GM12878 (cell line): ENCODE measurements at regions not wholly inside any gene's neighbourhood (a gene's known extent, or its start where the extent isn't known, plus 50 kb on each side); places are given as distances from the start of the nearest gene placed in this dataset.

Source experiments
- ATAC-seq: fragments of 200-7000 bp; cut with Tn5 transposase; 3 replicates; pipeline ENCODE4 v1.9.1; 2020; ENCODE audit warnings: mild to moderate bottlenecking, moderate library complexity
- BruUV-seq: library from RNA; stranded (reverse); fragments of 400-500 nt; replicated peaks from 2 replicates; lab custom pipeline; 2021; lab: Mats Ljungman, UMichigan
- CTCF ChIA-PET: fragments of 300-600 bp; sonication (Branson Sonifier 250); formaldehyde crosslinking; extraction: SDS; loops from one replicate; lab custom pipeline; 2021; ENCODE audit warnings: inconsistent platforms; lab: Yijun Ruan, JAX
- POLR2A ChIA-PET: fragments of 350-600 bp; formaldehyde crosslinking; extraction: SDS; loops from one replicate; lab custom pipeline; 2021; ENCODE audit warnings: inconsistent platforms; lab: Charles Lee
- RAD21 ChIA-PET: fragments of 300-600 bp; sonication (Branson Sonifier 250); formaldehyde crosslinking; loops from one replicate; lab custom pipeline; 2023; ENCODE audit warnings: antibody characterized with exemption; ENCODE audit not compliant: unreplicated experiment; lab: Charles Lee
- SMC1A ChIA-PET: fragments of 300-600 bp; sonication (Branson Sonifier 250); formaldehyde crosslinking; loops from one replicate; lab custom pipeline; 2023; ENCODE audit not compliant: unreplicated experiment, uncharacterized antibody; lab: Charles Lee
- DNase-seq: peaks from one replicate; pipeline ENCODE4 v3.0.0-alpha.2; 2011; ENCODE audit warnings: low read depth, low spot score
- FAIRE-seq: peaks from 3 replicates; lab custom pipeline; 2011; peaks lifted over from hg19 to GRCh38; lab: Jason Lieb, UNC
- H2AFZ ChIP-seq: 2 replicates; pipeline ENCODE4 v1.6.0; 2011; ENCODE audit warnings: low read depth, low read length, control low read depth; ENCODE audit not compliant: control insufficient read depth
- H3K27ac ChIP-seq: 2 replicates; pipeline ENCODE4 v1.5.1; 2011; ENCODE audit warnings: control low read depth; ENCODE audit not compliant: control insufficient read depth, insufficient read depth
- H3K27me3 ChIP-seq, 2 experiments: replicated peaks in 1 of 2; 2 replicates each; pipeline versions ENCODE4 v1.6.0 to v1.6.1; 2011; ENCODE audit warnings: low read length in 1 of 2; ENCODE audit not compliant: control insufficient read depth in 2 of 2, insufficient read depth in 2 of 2
- H3K36me3 ChIP-seq, 2 experiments: 2 replicates each; pipeline ENCODE4 v1.5.1; 2011; ENCODE audit warnings: low read length in 1 of 2; ENCODE audit not compliant: control insufficient read depth in 2 of 2, insufficient read depth in 2 of 2
- H3K4me1 ChIP-seq: 2 replicates; pipeline ENCODE4 v1.6.1; 2011; ENCODE audit warnings: mild to moderate bottlenecking, low read length, moderate library complexity, mixed read lengths; ENCODE audit not compliant: control insufficient read depth, insufficient read depth
- H3K4me2 ChIP-seq: 2 replicates; pipeline ENCODE4 v1.6.0; 2011; ENCODE audit warnings: control low read depth; ENCODE audit not compliant: control insufficient read depth, insufficient read depth
- H3K4me3 ChIP-seq: fragments of 200-600 bp; sonication (generic); 2 replicates; pipeline ENCODE4 v1.5.1; 2016
- H3K79me2 ChIP-seq: 2 replicates; pipeline ENCODE4 v1.6.0; 2011; ENCODE audit warnings: low read length; ENCODE audit not compliant: control insufficient read depth, insufficient read depth
- H3K9ac ChIP-seq: 2 replicates; pipeline ENCODE4 v1.8.0; 2011; ENCODE audit warnings: low read length, control low read depth, mixed read lengths; ENCODE audit not compliant: control insufficient read depth, insufficient read depth
- H3K9me3 ChIP-seq: replicated peaks from 3 replicates; pipeline ENCODE4 v1.5.1; 2011; ENCODE audit warnings: mild to moderate bottlenecking, low read length; ENCODE audit not compliant: control insufficient read depth, insufficient read depth
- H4K20me1 ChIP-seq: 2 replicates; pipeline ENCODE4 v1.6.0; 2011; ENCODE audit not compliant: control insufficient read depth, insufficient read depth
- CBX3 ChIP-seq: fragments of 200-600 bp; sonication (generic); IDR thresholded peaks from 2 replicates; pipeline ENCODE4 v1.6.1; 2016; ENCODE audit warnings: low read depth, borderline replicate concordance
- CREB1 ChIP-seq: IDR thresholded peaks from 2 replicates; pipeline ENCODE4 v1.6.1; 2012; ENCODE audit warnings: low read depth, mild to moderate bottlenecking, inconsistent platforms
- EGR1 ChIP-seq, 2 experiments: IDR thresholded peaks; 1 replicate in 1 of 2; 2 replicates in 1 of 2; pipeline ENCODE4 v1.6.1; 2011 to 2012; ENCODE audit warnings: low read depth in 2 of 2, low read length in 2 of 2, borderline replicate concordance in 1 of 2, mild to moderate bottlenecking in 1 of 2, moderate library complexity in 1 of 2
- FOXK2 ChIP-seq: fragments of 450-650 bp; IDR thresholded peaks from 2 replicates; pipeline ENCODE4 v1.6.1; 2017; ENCODE audit warnings: mild to moderate bottlenecking, moderate library complexity
- GATAD2B ChIP-seq: fragments of 450-650 bp; conservative IDR thresholded peaks from 2 replicates; pipeline ENCODE4 v1.6.1; 2017; ENCODE audit warnings: low read depth, mild to moderate bottlenecking, moderate library complexity
- HDAC6 ChIP-seq: fragments of 200-600 bp; sonication (generic); IDR thresholded peaks from one replicate; pipeline ENCODE4 v1.8.0; 2017; ENCODE audit warnings: antibody characterized with exemption; ENCODE audit not compliant: unreplicated experiment
- IRF5 ChIP-seq: fragments of 450-650 bp; IDR thresholded peaks from 2 replicates; pipeline ENCODE4 v1.6.1; 2017; ENCODE audit warnings: borderline replicate concordance
- NBN ChIP-seq: fragments of 450-650 bp; IDR thresholded peaks from 2 replicates; pipeline ENCODE4 v1.6.1; 2016
- PAX5 ChIP-seq: IDR thresholded peaks from 2 replicates; pipeline ENCODE4 v1.6.1; 2011; ENCODE audit warnings: low read depth, low read length, borderline replicate concordance
- SIX5 ChIP-seq: IDR thresholded peaks from 2 replicates; pipeline ENCODE4 v1.6.1; 2011; ENCODE audit warnings: mild to moderate bottlenecking, low read depth, low read length, moderate library complexity; ENCODE audit not compliant: severe bottlenecking
- USF2 ChIP-seq: IDR thresholded peaks from 2 replicates; pipeline ENCODE4 v1.6.1; 2011; ENCODE audit warnings: low read depth, low read length, improper control_type of control experiment, borderline replicate concordance
- WGBS: methylation state at CpG from one replicate; pipeline ENCODE4 v1.1.6; 2016; ENCODE audit warnings: low lambda C conversion rate; ENCODE audit not compliant: insufficient replicate concordance, insufficient coverage; ENCODE audit errors: missing lambda C conversion rate; 5-methylcytosine and 5-hydroxymethylcytosine counted together
- in situ Hi-C: fragments of 300-500 bp; cut with MboI; formaldehyde crosslinking; loops from 9 replicates; pipeline ENCODE4 v1.14.3; 2018; ENCODE audit warnings: mixed read lengths
- intact Hi-C: fragments of 100-400 bp; cut with micrococcal nuclease; formaldehyde crosslinking; loops from one replicate; pipeline ENCODE4 v1.14.2; 2022; ENCODE audit not compliant: unreplicated experiment
- TF ChIP-seq, protein P1 (sequence below): fragments of 450-650 bp; formaldehyde crosslinking; IDR thresholded peaks from 2 replicates; pipeline ENCODE4 v1.4.0; 2022; ENCODE audit warnings: mild to moderate bottlenecking, moderate library complexity

GRCh38 chr2:103355287-103355686 is 593.5 kb downstream of the TMEM182 start:
- ATAC-seq (no peak), FAIRE-seq (no peak), DNase-seq (no peak)
- intact Hi-C loops: no loop called here
- Histone ChIP-seq H2AFZ (no peak overlapping the region), H3K36me3 (no peaks in the 10 kb centered on the region), H3K27ac (no peak overlapping the region), H3K27me3 (no peaks in the 10 kb centered on the region), H4K20me1 (no peaks in the 10 kb centered on the region), H3K9ac (no peak overlapping the region), H3K4me2 (no peak overlapping the region), H3K4me3 (no peak overlapping the region), H3K79me2 (no peaks in the 10 kb centered on the region), H3K4me1 (no peaks in the 10 kb centered on the region), H3K9me3 (no peaks in the 10 kb centered on the region)
- 0% methylated on average over 1 of the region's 1 CpG for WGBS
- in situ Hi-C loops: no loop called here
- no TSS peak for BruUV-seq
- RAD21 ChIA-PET: no interaction called here
- POLR2A ChIA-PET: no interaction called here
- CTCF ChIA-PET: no interaction called here
- SMC1A ChIA-PET: no interaction called here
- TF ChIP-seq HDAC6 (no peak), GATAD2B (no peak), IRF5 (no peak), USF2 (no peak), PAX5 (no peak), FOXK2 (no peak), NBN (no peak), EGR1 (IDR thresholded peaks at IDR 0.05; ENCODE audit: borderline replicate concordance in 1 of 2, low read depth in 2 of 2, low read length in 2 of 2) (no peak), CREB1 (no peak), CBX3 (no peak), SIX5 (no peak)
- TF ChIP-seq, protein P1, sequence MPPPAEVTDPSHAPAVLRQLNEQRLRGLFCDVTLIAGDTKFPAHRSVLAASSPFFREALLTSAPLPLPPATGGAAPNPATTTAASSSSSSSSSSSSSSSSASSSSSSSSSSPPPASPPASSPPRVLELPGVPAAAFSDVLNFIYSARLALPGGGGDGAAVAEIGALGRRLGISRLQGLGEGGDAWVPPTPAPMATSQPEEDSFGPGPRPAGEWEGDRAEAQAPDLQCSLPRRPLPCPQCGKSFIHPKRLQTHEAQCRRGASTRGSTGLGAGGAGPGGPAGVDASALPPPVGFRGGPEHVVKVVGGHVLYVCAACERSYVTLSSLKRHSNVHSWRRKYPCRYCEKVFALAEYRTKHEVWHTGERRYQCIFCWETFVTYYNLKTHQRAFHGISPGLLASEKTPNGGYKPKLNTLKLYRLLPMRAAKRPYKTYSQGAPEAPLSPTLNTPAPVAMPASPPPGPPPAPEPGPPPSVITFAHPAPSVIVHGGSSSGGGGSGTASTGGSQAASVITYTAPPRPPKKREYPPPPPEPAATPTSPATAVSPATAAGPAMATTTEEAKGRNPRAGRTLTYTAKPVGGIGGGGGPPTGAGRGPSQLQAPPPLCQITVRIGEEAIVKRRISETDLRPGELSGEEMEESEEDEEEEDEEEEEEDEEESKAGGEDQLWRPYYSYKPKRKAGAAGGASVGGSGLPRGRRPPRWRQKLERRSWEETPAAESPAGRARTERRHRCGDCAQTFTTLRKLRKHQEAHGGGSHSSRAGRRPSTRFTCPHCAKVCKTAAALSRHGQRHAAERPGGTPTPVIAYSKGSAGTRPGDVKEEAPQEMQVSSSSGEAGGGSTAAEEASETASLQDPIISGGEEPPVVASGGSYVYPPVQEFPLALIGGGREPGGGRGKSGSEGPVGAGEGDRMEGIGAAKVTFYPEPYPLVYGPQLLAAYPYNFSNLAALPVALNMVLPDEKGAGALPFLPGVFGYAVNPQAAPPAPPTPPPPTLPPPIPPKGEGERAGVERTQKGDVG (CRISPR knock-in tag): no peak
